ENCODE measurements at regions not wholly inside any gene's neighbourhood (a gene's known extent, or its start where the extent isn't known, plus 50 kb on each side); places are given as distances from the start of the nearest gene placed in this dataset.

GRCh38 chr5:159765135-159765433, 151.2 kb upstream of the ADRA1B start:
- TF ChIP-seq CTCF (IDR thresholded peaks at IDR 0.05 in 2 of 3, conservative IDR thresholded peaks at IDR 0.05 in 1 of 3; ENCODE audit: insufficient read depth in 2 of 3, low read depth in 1 of 3, low read length in 3 of 3) (no peak), GABPA (tag; conservative IDR thresholded peaks at IDR 0.05; ENCODE audit: low read depth) (no peak), SP1 (CRISPR knock-in tag; IDR thresholded peaks at IDR 0.05) (no peak), PML (IDR thresholded peaks at IDR 0.05; ENCODE audit: low read length) (no peak), CBX1 (IDR thresholded peaks at IDR 0.05; ENCODE audit: low read depth) (no peak), RNF2 (IDR thresholded peaks at IDR 0.05) (no peak), NCOA1 (IDR thresholded peaks at IDR 0.05; ENCODE audit: low read depth) (no peak), JUNB (CRISPR knock-in tag; conservative IDR thresholded peaks at IDR 0.05) (no peak)
